ENCODE measurements at regions not wholly inside any gene's neighbourhood (a gene's known extent, or its start where the extent isn't known, plus 50 kb on each side); places are given as distances from the start of the nearest gene placed in this dataset.

DNA sequence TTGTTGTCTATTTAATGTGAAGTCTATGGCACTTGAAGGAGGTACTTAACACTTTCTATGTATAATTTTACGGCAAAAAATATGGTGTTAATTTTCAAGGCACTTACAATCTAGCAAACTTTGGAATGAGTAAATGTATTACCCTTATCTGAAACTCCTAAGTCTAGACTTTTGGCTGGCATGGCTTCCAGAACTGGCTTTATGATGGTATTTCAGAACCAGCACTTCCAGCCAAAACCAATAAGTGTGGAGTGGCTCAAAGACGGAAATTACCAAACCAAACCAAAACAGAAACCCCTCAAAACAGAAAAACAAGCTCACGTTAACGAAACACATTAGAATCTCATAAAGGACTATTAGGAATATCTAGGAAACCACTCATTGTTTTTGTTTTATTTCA, 205.6 kb upstream of the HAND2 start:
- TF ChIP-seq, protein P1, sequence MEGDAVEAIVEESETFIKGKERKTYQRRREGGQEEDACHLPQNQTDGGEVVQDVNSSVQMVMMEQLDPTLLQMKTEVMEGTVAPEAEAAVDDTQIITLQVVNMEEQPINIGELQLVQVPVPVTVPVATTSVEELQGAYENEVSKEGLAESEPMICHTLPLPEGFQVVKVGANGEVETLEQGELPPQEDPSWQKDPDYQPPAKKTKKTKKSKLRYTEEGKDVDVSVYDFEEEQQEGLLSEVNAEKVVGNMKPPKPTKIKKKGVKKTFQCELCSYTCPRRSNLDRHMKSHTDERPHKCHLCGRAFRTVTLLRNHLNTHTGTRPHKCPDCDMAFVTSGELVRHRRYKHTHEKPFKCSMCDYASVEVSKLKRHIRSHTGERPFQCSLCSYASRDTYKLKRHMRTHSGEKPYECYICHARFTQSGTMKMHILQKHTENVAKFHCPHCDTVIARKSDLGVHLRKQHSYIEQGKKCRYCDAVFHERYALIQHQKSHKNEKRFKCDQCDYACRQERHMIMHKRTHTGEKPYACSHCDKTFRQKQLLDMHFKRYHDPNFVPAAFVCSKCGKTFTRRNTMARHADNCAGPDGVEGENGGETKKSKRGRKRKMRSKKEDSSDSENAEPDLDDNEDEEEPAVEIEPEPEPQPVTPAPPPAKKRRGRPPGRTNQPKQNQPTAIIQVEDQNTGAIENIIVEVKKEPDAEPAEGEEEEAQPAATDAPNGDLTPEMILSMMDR (IDR thresholded peaks at IDR 0.05), result no peak
- TF ChIP-seq ZFX (IDR thresholded peaks at IDR 0.05; ENCODE audit: borderline replicate concordance), result no peak

Data from 22Rv1 (cell line).